NCI-H1694 treated with DMSO at 0.1 percent for 48 hours (cell line): ENCODE measurements at regions not wholly inside any gene's neighbourhood (a gene's known extent, or its start where the extent isn't known, plus 50 kb on each side); places are given as distances from the start of the nearest gene placed in this dataset.
"Not testable (repeated sequence)": the region's sequence is repeated elsewhere in the genome, so short reads cannot be mapped to it uniquely, and the experiment has no call there.

ENCODE experiments used
- DNase-seq: peaks from one replicate; lab custom pipeline; 2025; lab: John Stamatoyannopoulos, UW

DNA sequence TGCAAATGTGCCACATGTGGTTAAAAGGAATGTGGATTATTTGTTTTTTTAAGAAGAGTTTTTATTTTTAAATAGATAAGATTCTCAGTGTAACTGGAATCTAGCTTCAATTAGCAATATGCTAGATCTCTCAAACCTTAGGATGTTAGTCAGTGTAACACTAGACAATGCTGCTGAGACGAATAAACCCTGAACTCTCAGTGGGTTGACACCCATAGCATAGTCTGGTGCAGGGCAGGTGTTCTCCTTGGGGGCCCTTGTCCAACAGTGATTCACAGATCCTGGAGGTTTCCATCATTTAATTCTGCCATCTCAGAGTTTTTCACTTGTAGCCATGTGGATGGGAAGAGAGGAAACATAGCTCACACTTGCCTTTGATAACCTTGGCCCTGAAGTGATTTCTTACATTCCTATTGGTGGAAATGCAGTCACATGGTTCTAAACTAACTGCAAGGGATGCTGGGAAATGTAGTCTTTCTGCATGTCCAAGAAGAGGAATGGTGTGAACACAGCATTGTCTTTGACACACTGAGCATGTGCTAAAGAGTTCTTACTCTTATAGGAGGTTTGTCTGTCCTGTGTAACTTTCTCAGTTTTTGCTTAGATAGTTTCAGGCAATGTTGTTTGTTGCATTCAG lies 110.4 kb upstream of the EEF2KMT start:
- not testable (repeated sequence) for DNase-seq

DNA sequence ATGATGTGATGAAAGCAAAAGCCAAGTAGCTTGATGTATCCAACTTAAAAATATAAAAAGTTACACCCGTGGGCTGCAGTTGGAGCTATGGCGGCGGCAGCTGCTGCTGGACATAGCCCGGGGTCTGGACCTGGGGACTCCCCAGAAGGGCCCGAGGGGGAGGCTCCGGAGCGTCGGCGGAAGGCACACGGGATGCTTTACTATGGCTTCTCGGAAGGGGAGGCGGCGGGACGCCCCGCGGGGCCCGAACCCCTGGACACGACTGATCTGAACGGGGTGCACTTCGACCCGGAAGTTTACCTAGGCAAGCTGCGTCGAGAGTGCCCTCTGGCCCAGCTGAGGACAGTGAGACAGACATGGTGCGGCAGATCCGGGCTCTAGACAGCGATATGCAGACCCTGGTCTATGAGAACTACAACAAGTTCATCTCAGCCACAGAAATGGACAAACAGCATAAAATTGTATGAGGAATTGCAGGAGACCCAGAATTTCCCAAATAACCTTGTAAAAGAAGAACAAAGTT lies 109.5 kb upstream of the EEF2KMT start:
- DNase-seq: no peak

DNA sequence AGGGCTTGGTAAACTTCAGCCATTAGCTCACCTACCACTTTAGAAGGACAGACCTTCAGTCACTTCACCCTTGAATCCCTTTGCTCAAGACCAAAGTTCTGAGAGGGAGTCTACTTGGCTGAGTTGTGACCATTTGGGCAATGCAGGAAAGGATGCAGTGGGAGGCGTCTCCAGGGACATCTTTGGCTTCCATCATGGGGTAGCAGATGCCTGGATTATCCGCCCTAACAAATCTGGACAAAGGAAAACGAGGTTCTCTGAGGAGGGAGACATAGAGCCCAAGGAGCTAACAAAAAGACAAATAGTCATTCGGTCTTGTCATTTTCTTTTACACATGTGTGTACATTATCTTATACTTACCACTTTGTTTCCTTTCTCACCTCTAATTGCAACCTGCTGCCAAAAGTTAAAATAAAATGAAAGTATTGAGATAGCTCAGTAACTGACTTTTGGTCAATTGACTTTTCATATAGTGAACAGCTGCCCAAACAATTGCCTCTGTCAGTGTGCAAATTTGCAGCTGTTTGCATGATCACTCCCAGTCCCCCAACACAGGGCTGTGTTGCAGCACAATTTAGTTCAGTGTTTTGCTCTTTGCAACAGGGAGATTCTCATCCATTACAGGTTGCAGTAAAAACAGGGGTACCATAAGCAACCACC lies 108.9 kb upstream of the EEF2KMT start:
- DNase-seq: no peak

DNA sequence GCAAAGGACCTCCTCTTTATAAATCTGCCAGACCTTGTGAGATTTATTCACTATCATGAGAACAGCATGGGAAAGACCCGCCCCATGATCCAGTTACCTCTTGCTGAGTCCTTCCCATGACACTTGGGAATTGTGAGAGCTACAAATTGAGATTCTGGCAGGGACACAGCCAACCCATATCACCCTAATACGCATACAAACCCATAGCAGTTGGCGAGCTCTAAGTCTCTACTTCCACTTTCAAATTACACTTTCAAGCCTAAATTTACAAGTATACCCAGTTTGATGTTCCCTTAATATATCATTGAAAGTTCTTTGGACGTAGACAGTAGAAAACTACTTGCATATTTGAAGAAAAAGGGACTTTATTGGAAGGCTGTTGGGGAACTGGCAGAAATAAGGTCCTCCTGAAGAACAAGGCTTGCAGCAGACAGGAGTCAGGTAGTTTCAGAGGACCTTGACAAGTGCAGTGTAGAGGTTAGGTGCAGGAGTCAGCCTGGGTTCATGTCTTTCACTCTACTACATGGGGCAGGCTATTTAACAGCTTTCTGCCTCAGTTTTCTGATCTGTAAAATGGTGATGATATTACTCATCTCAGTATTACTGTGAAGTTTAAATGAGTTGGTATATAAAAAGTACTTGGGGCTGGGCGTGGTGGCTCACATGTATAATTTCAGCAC lies 107.9 kb upstream of the EEF2KMT start:
- DNase-seq: no peak

DNA sequence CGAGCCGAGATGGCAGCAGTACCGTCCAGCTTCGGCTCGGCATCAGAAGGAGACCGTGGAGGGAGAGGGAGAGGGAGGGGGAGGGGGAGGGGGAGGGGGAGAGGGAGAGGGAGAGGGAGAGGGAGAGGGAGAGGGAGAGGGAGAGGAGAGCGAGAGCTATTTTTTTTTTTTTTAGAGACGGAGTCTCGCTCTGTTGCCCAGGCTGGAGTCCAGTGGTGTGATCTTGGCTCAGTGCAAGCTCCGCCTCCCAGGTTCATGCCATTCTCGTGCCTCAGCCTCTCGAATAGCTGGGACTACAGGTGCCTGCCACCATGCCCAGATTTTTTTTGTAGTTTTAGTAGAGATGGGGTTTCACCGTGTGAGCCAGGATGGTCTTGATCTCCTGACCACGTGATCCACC lies 106.1 kb upstream of the EEF2KMT start:
- not testable (repeated sequence) for DNase-seq

DNA sequence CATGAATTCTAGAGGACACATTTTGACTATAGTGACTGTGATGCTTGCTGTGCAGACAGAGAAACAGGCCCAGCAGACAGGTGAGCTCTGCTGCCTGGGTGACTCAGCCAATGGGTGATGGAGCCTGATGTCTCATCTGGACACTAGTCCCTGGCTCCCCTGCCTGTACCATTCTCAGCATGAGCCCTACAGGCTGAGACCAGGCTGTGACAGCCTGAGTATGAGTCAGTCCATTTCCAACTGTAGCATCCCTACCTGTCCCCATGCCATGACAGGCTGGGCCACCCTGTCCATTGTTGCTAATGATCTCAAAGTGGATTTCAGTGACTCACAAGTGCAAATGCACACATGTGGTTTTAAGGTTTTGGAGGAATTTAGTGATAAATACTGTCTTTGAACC lies 102.5 kb upstream of the EEF2KMT start:
- no peak for DNase-seq

DNA sequence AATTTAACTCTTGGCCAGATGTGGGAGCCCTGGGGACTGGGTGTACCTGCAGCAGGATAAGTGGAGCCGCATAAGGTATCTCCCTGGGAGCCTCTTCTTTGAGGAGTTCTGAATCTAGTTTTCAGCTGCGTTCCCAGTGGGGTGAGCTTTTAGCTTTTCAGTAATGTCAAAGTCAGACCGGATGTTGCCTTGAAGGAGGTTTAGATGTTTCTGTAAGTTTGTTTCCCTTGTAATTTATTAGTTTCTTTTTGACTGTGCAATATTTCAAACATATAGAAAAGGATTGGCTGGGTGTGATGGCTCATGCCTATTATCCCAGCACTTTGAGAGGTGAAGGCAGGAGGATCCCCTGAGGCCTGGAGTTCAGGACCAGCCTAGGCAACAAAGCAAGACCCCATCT lies 98.6 kb upstream of the EEF2KMT start:
- DNase-seq: no peak

DNA sequence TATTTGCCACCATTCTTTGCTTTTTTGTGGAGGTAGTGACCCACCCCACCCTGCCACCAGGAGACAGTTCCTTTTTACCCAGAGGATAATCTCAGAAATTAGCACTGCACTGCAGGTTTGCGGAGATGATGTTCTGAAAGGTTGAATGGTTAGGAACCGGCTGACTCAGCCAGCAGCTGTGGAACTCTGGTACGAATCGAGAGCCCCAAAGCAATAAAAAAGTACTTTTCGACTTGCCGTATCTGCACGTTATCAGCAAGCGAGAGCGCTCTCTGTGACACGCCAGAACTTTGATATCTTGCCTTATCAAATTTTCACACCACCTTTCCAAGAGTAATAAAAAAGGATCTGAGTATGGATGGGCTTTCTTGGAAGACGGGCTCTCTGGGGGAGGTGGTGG lies 96.3 kb upstream of the EEF2KMT start:
- DNase-seq: no peak

DNA sequence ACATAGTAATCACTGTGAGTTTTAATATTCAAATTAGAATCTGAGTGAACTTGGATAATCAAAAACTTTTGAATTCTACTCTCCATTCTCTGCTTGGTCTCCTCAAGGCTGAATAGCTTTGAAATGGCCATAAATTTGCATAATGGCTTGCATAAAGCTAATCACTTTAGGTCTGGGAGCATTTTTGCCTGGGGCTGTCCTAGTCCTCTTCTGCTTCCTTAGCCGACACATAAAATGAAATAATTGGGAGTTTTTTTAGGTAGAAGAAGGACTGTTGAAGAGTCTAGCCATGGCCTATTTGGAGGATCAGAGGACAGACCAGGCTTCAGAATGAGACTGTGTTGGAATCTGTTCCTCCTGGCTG lies 91.4 kb upstream of the EEF2KMT start:
- no peak for DNase-seq

DNA sequence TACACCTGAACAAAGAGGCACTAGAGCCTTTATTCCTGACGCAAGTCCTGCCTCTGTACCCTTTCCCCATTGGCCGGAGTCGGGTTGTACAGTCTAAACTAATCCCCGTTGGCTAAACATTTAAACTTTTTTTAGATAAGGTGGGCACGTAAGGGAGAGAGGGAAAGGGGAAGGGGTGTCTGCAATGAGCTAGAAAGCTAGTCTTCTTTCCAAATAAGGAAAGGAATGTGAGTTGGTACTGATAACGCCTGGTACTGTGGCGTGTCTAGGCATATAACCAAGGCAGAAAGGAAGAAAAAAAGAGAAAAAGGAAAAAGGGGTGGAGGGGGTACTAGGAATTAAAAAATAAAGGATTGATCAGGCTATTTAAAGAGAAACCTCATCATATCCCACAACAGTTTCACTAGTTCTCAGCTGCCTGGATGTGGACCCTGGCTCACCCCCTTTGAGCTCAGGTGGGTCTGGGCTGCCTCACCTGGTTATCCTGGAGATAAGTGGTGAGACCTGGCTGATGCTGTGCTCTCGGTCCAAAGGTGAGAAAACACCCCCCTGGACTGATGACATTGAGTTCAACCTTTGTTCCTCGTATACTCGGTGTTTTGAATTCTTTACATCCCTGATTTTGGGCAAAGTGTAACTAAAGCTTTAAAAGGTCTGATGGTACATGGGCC lies 90.9 kb upstream of the EEF2KMT start:
- no peak for DNase-seq

DNA sequence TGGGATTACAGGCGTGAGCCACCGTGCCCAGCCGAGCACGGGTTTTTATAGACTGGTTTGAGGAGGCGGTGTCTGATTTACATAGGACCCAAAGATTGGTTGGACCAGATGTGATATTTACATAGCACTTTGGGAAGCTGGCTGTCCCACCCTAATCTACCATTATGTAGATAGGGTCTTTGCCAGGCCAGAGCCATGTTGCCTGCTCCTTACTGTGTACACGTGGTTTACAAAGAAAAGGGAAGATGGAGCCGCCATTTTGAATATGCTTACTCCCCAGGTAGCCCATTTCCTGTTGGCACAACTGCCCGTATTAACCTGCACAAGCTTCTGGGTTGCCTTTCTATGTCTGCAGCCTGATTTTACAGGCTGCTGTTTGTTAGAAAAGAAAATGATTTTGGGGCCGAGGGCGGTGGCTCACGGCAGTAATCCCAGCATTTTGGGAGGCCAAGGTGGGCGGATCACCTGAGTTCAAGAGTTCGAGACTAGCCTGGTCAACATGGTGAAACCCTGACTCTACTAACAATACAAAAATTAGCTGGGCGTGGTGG lies 89.9 kb upstream of the EEF2KMT start:
- no peak for DNase-seq

DNA sequence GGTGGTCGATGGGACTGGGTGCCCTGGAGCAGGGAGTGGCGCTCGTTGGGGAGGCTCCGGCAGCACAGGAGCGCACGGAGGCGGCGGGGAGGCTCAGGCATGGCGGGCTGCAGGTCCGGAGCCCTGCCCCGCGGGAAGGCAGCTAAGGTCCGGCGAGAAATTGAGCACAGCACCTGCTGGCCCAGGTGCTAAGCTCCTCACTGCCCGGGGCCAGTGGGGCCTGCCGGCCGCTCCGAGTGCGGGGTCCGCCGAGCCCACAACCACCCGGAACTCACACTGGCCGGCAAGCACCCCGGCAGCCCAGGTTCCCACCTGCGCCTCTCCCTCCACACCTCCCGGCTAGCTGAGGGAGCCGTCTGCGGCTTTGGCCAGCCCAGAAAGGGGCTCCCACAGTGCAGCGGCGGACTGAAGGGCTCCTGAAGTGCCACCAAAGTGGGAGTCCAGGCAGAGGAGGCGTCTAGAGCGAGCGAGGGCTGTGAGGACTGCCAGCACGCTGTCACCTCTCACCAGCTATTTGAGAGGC lies 88.8 kb upstream of the EEF2KMT start:
- no peak for DNase-seq

DNA sequence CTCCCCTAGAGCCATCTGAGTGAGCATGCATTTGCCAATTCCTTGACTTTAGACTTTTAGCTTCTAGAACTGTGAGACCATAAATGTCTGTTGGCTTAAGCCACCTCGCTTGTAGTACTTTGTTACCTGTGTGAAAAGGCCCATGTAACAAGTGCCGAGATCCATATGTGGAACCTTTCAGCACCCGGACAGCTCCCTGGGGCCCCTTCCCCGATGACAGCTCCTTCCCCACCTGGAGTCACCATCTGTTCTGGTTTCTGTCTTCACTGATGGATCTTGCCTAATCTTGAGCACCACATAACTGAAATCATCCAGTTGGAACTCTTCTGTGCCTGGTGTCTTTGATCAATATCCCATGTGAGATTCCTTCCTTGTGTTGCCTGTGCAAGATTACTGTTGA lies 78.9 kb upstream of the EEF2KMT start:
- no peak for DNase-seq

DNA sequence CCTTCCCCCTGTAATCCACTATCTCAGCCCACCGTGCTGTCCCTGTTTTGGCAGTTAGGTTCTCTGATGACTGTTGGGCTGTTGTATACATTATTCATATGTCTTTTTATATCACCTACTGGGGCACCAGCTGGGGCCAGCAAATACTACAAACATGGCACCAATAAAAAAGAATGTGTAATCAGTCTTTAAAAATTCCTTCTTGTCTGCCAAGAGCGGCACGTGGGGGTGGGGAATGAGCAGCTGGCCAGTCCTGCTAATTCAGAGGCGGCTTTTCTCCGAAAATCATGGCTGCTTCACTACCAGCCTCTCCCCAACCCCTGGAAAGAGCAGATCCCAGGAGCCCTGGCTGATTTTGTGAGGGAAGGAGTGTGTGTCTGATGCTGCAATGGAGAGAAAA lies 77.7 kb upstream of the EEF2KMT start:
- DNase-seq: peak; percentile 31

DNA sequence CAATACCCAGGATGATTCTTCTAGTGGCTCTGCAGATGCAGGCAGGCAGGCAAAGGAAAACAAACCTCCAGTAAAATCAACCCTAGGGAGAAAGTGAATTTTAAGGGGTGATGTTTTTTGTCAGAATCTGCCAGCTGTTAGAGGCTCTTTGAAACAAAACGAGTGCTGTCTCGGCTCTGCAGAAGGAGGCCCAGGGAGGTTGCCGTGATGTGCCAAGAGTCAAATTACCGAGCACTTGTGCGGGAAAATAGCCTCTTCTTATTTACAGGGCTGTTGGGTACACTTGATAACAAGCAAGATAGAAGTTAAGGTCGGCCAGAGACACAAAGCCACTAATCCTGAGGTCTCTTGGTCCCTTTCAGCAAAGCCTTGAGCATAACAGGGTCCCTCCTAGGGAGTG lies 68.9 kb upstream of the EEF2KMT start:
- DNase-seq: no peak

DNA sequence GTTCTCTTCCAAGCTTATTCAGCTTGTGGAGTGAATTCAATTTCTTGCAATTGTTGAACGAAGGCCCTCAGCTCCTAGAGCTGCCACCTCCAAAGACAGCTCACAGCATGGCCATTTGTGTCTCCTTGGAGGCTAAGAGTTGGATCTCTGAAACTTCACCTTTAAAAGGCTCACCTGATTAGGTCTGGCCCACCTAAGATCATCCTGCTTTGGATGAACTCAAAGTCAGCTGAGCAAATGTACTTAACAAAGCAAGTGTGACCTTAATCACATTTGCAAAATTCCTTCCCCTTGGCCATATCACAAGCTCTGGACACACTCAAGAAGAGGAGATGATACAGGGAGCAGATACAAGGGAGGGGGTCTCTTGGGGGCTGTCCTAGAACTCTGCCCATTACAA lies 67.8 kb upstream of the EEF2KMT start:
- not testable (repeated sequence) for DNase-seq

DNA sequence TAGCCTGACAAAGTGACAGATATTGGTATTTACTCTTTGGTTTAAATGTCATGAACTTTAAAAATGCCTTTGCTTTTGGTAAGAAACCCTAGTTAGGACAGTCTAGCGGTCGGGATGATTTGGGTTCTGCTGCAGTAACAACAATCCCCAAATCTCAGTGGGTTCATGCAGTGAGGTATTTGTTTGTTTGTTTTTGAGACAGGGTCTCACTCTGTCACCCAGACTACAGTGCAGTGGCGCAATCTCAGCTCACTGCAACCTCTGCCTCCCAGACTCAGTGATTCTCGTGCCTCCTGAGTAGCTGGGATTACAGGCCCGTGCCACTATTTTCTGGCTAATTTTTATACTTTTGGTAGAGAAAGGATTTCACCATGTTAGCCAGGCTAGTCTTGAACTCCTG lies 65.2 kb upstream of the EEF2KMT start:
- not testable (repeated sequence) for DNase-seq

DNA sequence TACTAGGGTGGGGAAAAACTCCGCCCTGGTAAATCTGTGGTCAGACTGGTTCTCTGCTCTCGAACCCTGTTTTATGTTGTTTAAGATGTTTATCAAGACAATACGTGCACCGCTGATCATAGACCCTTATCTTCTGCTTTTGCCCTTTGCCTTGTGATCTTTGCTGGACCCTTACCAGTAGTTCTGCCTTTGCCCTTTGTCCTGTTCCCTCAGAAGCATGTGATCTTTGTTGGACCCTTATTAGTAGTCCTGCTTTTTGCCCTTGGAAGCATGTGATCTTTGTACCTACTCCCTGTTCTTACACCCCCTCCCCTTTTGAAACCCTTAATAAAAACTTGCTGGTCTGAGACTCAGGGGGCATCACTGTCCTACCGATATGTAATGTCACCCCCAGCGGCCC lies 64.3 kb upstream of the EEF2KMT start:
- not testable (repeated sequence) for DNase-seq

DNA sequence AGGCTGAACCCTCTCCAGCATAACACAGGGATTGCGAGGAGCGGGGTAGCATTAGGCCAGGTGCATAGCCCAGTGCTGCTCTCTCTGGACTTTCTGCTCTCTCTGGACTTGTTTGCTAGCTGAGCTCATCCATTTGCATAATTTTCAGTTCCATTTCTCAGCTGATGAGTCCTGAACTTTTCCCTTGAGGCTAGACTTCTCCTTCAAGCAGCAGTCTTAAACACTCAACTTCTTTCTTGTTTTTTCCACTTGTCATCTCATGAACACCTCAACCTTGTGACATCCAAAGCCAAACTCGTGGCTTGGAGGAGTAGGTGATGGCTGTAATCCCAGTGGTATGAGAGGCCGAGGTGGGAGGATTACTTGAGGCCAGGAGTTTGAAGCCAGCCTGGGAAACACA lies 62.4 kb upstream of the EEF2KMT start:
- DNase-seq: not testable (repeated sequence)

DNA sequence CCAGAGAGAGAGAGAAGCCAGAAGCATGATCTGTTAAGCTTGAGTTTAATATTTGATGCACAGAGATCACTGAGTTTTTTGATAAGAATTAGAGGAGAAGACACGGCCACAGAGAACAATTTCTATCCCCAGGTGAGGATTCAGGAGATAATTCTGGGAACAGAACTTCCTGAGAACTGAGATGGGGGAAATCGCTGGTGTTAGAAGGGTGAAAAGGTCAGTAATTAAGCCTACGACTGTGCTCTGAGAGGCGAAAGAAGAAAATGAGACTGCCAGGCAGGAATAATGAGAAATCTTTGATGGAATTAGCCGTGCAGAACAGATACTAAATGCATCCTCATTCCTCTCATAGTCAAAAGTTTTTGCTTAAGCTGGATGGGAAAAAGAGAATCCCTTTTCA lies 61.9 kb upstream of the EEF2KMT start:
- DNase-seq: not testable (repeated sequence)

DNA sequence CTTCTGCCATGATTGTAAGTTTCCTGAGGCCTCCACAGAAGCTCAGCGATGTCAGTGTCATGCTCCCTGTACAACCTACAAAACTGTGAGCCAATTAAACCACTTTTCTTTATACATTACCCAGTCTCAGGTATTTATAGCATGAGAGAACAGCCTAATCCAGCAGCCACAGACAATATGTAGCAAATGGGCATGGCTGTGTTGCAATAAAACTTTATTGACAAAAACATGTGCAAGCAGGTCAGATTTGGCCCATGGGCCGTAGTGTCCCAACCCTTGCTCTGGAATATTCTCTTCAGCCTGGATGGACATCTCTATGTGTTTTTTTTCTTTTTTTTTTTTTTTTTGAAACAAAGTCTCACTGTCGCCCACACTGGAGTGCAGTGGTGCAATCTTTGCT lies 60.9 kb upstream of the EEF2KMT start:
- DNase-seq: no peak

DNA sequence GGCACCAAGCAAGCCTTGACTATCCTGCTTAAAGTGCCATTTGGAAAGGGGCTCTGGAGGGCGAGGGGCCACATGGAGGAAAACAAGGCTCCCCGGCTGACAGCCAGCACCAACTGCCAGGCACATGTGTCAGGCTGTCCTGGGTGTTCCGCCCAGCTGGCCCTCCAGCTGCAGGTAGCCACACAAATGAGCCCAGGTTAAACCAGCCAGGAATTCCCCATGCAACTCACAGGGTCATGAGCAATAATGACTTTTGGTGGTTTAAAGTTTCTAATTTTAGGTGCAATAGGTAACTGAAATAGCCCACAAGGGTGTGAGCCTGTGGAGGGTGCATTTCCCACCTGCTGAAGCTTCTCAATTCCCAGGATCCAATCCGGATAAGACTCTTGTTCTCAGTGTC lies 58.9 kb upstream of the EEF2KMT start:
- DNase-seq: not testable (repeated sequence)
